HepG2 (cell line): ENCODE measurements at regions not wholly inside any gene's neighbourhood (a gene's known extent, or its start where the extent isn't known, plus 50 kb on each side); places are given as distances from the start of the nearest gene placed in this dataset.
"Not testable (repeated sequence)": the region's sequence is repeated elsewhere in the genome, so short reads cannot be mapped to it uniquely, and the experiment has no call there.

Experiments used
- ATAC-seq: fragments of 200-7000 bp; cut with Tn5 transposase; 3 replicates; pipeline ENCODE4 v1.9.1; 2020; ENCODE audit warnings: mild to moderate bottlenecking, moderate library complexity
- BruUV-seq: library from RNA; stranded (reverse); fragments of 400-500 nt; replicated peaks from 2 replicates; lab custom pipeline; 2021; lab: Mats Ljungman, UMichigan
- CTCF ChIA-PET: fragments of 300-600 bp; formaldehyde crosslinking; extraction: SDS; loops from one replicate; lab custom pipeline; 2021; ENCODE audit warnings: low total read pairs, inconsistent platforms, low intra/inter-chr PET ratio; lab: Yijun Ruan, JAX
- POLR2A ChIA-PET: fragments of 350-600 bp; sonication (Branson Sonifier 250); formaldehyde crosslinking; loops from one replicate; lab custom pipeline; 2020; ENCODE audit warnings: antibody characterized with exemption, inconsistent platforms; lab: Yijun Ruan, JAX
- DNase-seq: peaks from one replicate; pipeline ENCODE4 v3.0.0-alpha.2; 2015; ENCODE audit warnings: low spot score
- FAIRE-seq: peaks from 3 replicates; lab custom pipeline; 2011; peaks lifted over from hg19 to GRCh38; lab: Jason Lieb, UNC
- H2AFZ ChIP-seq: one replicate; pipeline ENCODE4 v1.6.1; 2011; ENCODE audit warnings: low read length, inconsistent platforms
- H3K27ac ChIP-seq: fragments of 300-600 bp; 3 replicates; pipeline ENCODE4 v1.8.0; 2011; ENCODE audit warnings: mixed run types, mild to moderate bottlenecking, mixed read lengths, low read length, inconsistent platforms; ENCODE audit not compliant: insufficient read depth; ENCODE audit errors: extremely low read length
- H3K27me3 ChIP-seq, 2 experiments: fragments of 200-600 bp in 1 of 2; 2 replicates in 1 of 2; 3 replicates in 1 of 2; pipeline versions ENCODE4 v1.6.0 to v1.8.0; 2011; ENCODE audit warnings: low read length in 2 of 2, mild to moderate bottlenecking in 2 of 2, moderate library complexity in 2 of 2, inconsistent platforms in 1 of 2; ENCODE audit not compliant: insufficient read depth in 2 of 2, control insufficient read depth in 1 of 2
- H3K36me3 ChIP-seq, 2 experiments: fragments of 200-600 bp in 1 of 2; replicated peaks in 1 of 2; 2 replicates in 1 of 2; 3 replicates in 1 of 2; pipeline versions ENCODE4 v1.5.1 to v1.8.0; 2011; ENCODE audit warnings: low read length in 2 of 2, inconsistent platforms in 1 of 2; ENCODE audit not compliant: insufficient read depth in 2 of 2, control insufficient read depth in 1 of 2
- H3K4me1 ChIP-seq: 2 replicates; pipeline ENCODE4 v1.5.1; 2012; ENCODE audit warnings: low read length, inconsistent platforms; ENCODE audit not compliant: insufficient read depth
- H3K4me2 ChIP-seq: 2 replicates; pipeline ENCODE4 v1.6.0; 2011; ENCODE audit warnings: low read depth, low read length, inconsistent platforms
- H3K4me3 ChIP-seq, 3 experiments: fragments of 200-600 bp in 1 of 3; sonication (generic), shearing (Covaris generic) in 1 of 3; replicated peaks in 1 of 3; 2 replicates each; pipeline ENCODE4 v1.5.1; 2011 to 2016; ENCODE audit warnings: low read length in 3 of 3, inconsistent platforms in 2 of 3, low read depth in 2 of 3, mild to moderate bottlenecking in 2 of 3, control low read depth in 1 of 3, mixed read lengths in 1 of 3; ENCODE audit not compliant: insufficient read depth in 1 of 3
- H3K79me2 ChIP-seq: one replicate; pipeline ENCODE4 v1.6.1; 2011; ENCODE audit warnings: low read length, inconsistent platforms; ENCODE audit not compliant: insufficient read depth
- H3K9ac ChIP-seq: 2 replicates; pipeline ENCODE4 v1.6.0; 2011; ENCODE audit warnings: mild to moderate bottlenecking, low read depth, low read length, inconsistent platforms; ENCODE audit not compliant: insufficient read depth
- H3K9me3 ChIP-seq: 2 replicates; pipeline ENCODE4 v1.5.1; 2012; ENCODE audit warnings: mild to moderate bottlenecking, low read length
- H4K20me1 ChIP-seq: 2 replicates; pipeline ENCODE4 v1.6.0; 2011; ENCODE audit warnings: inconsistent platforms, mild to moderate bottlenecking, low read length, moderate library complexity; ENCODE audit not compliant: insufficient read depth
- DNMT1 ChIP-seq: sonication (generic); formaldehyde crosslinking; IDR thresholded peaks from 2 replicates; pipeline ENCODE4 v1.5.1; 2020; ENCODE audit warnings: mild to moderate bottlenecking, missing genetic modification reagents
- MAF1 ChIP-seq: sonication (generic); formaldehyde crosslinking; IDR thresholded peaks from 2 replicates; pipeline ENCODE4 v1.5.0; 2020; ENCODE audit warnings: missing genetic modification reagents, borderline replicate concordance
- RFXANK ChIP-seq: IDR thresholded peaks from 2 replicates; pipeline ENCODE4 v1.6.1; 2016
- TARDBP ChIP-seq: sonication (generic); formaldehyde crosslinking; IDR thresholded peaks from 2 replicates; pipeline ENCODE4 v1.8.0; 2022; ENCODE audit warnings: mild to moderate bottlenecking, missing genetic modification reagents
- ZNF333 ChIP-seq: sonication (generic); formaldehyde crosslinking; IDR thresholded peaks from 2 replicates; pipeline ENCODE4 v1.4.0; 2020; ENCODE audit warnings: mild to moderate bottlenecking, missing genetic modification reagents, borderline replicate concordance
- WGBS: methylation state at CpG from one replicate; pipeline ENCODE4 v1.1.6; 2017; ENCODE audit warnings: low lambda C conversion rate; 5-methylcytosine and 5-hydroxymethylcytosine counted together
- in situ Hi-C: cut with HindIII; loops from 2 replicates; pipeline ENCODE4 v1.10.0; 2017; ENCODE audit warnings: low pct_unique_long_range_greater_than_20kb; ENCODE audit not compliant: extremely low pct_ligation_motif_present
- intact Hi-C: fragments of 100-400 bp; cut with micrococcal nuclease; formaldehyde crosslinking; loops from one replicate; pipeline ENCODE4 v1.10.0; 2022; ENCODE audit not compliant: unreplicated experiment
- TF ChIP-seq, protein P1 (sequence below): sonication (generic); formaldehyde crosslinking; IDR thresholded peaks from 2 replicates; pipeline ENCODE4 v1.9.0; 2021; ENCODE audit warnings: missing genetic modification reagents, borderline replicate concordance

- no peak overlapping the region for H3K9ac ChIP-seq
- ChIA-PET CTCF (no interaction called here), POLR2A (no interaction called here)
- 19% methylated on average over 2 of the region's 2 CpGs for WGBS
- H2AFZ ChIP-seq: no peak overlapping the region
- no peak for FAIRE-seq
- no peaks in the 10 kb centered on the region for H3K9me3 ChIP-seq
- no peak overlapping the region for H3K4me3 ChIP-seq
- no TSS peak for BruUV-seq
- TF ChIP-seq MAF1 (CRISPR knock-in tag) (no peak), RFXANK (CRISPR knock-in tag) (no peak), TARDBP (no peak), ZNF333 (CRISPR knock-in tag) (no peak), DNMT1 (CRISPR knock-in tag) (no peak)
- TF ChIP-seq, protein P1, sequence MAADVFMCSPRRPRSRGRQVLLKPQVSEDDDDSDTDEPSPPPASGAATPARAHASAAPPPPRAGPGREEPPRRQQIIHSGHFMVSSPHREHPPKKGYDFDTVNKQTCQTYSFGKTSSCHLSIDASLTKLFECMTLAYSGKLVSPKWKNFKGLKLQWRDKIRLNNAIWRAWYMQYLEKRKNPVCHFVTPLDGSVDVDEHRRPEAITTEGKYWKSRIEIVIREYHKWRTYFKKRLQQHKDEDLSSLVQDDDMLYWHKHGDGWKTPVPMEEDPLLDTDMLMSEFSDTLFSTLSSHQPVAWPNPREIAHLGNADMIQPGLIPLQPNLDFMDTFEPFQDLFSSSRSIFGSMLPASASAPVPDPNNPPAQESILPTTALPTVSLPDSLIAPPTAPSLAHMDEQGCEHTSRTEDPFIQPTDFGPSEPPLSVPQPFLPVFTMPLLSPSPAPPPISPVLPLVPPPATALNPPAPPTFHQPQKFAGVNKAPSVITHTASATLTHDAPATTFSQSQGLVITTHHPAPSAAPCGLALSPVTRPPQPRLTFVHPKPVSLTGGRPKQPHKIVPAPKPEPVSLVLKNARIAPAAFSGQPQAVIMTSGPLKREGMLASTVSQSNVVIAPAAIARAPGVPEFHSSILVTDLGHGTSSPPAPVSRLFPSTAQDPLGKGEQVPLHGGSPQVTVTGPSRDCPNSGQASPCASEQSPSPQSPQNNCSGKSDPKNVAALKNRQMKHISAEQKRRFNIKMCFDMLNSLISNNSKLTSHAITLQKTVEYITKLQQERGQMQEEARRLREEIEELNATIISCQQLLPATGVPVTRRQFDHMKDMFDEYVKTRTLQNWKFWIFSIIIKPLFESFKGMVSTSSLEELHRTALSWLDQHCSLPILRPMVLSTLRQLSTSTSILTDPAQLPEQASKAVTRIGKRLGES: no peak
- H3K27me3 ChIP-seq: no peaks in the 10 kb centered on the region; a peak in 1 of 5 replicates
- H3K36me3 ChIP-seq: no peaks in the 10 kb centered on the region
- DNase-seq: no peak
- intact Hi-C loops: no loop called here
- H3K4me2 ChIP-seq: no peak overlapping the region
- no peak overlapping the region for H3K27ac ChIP-seq
- ATAC-seq: no peak
- H3K79me2 ChIP-seq: no peaks in the 10 kb centered on the region
- H3K4me1 ChIP-seq: no peaks in the 10 kb centered on the region
- H4K20me1 ChIP-seq: no peaks in the 10 kb centered on the region
- in situ Hi-C loops: no loop called here
Observed at GRCh38 chr11:19418221-19418620, 177.5 kb upstream of the E2F8 start.

DNA sequence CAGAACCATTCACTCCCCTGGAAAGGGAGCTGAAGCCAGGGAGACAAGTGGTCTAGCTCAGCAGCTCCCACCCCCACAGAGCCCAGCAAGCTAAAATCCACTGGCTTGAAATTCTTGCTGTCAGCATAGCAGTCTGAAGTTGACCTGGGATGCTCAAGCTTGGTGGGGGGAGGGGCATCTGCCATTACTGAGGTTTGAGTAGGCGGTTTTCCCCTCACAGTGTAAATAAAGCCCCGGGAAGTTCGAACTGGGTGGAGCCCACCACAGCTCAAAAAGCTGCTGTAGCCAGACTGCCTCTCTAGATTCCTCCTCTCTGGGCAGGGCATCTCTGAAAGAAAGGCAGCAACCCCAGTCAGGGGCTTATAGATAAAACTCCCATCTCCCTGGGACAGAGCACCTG, 171.3 kb upstream of the E2F8 start:
- H3K4me1 ChIP-seq, DNase-seq, intact Hi-C loops, CTCF ChIA-PET, H3K79me2 ChIP-seq, H3K27ac ChIP-seq, H2AFZ ChIP-seq, ATAC-seq, H3K27me3 ChIP-seq, H4K20me1 ChIP-seq, POLR2A ChIA-PET, H3K4me2 ChIP-seq, in situ Hi-C loops, BruUV-seq, H3K36me3 ChIP-seq, FAIRE-seq, H3K9me3 ChIP-seq, H3K9ac ChIP-seq, H3K4me3 ChIP-seq: not testable (repeated sequence)
- WGBS: no CpG with 5 or more reads among the region's 3 CpGs
